ENCODE measurements at regions not wholly inside any gene's neighbourhood (a gene's known extent, or its start where the extent isn't known, plus 50 kb on each side); places are given as distances from the start of the nearest gene placed in this dataset.

GRCh38 chr5:154701181-154701580 lies 54.0 kb upstream of the LARP1 start (continued):
- TF ChIP-seq MAFF (IDR thresholded peaks at IDR 0.05; ENCODE audit: low read depth, low read length) (peak; percentile 100), FOXA3 (CRISPR knock-in tag; IDR thresholded peaks at IDR 0.05) (peak; percentile 65), HOMEZ (CRISPR knock-in tag; IDR thresholded peaks at IDR 0.05; ENCODE audit: low read depth) (no peak; the same call in 1 of the 2 replicates), ZSCAN22 (CRISPR knock-in tag; IDR thresholded peaks at IDR 0.05) (no peak), USF2 (IDR thresholded peaks at IDR 0.05; ENCODE audit: low read depth, low read length) (peak; percentile 62), USF2 (CRISPR knock-in tag; IDR thresholded peaks at IDR 0.05; ENCODE audit: borderline replicate concordance) (peak; percentile 62; the same call in 1 of the 2 replicates), TBX2 (CRISPR knock-in tag; IDR thresholded peaks at IDR 0.05; ENCODE audit: borderline replicate concordance) (0 out of 2 replicates have a peak, but pooled peaks have one; percentile 40), MAX (IDR thresholded peaks at IDR 0.05) (peak; percentile 14; the same call in 1 of the 2 replicates), XRCC5 (optimal IDR thresholded peaks at IDR 0.05; ENCODE audit: low read length) (peak; percentile 21), RCOR2 (CRISPR knock-in tag; IDR thresholded peaks at IDR 0.05) (no peak), ARID4A (CRISPR knock-in tag; IDR thresholded peaks at IDR 0.05; ENCODE audit: borderline replicate concordance) (0 out of 2 replicates have a peak, but pooled peaks have one; percentile 37), ZNF232 (CRISPR knock-in tag; IDR thresholded peaks at IDR 0.05; ENCODE audit: borderline replicate concordance) (peak; percentile 100), MAFG (CRISPR knock-in tag; IDR thresholded peaks at IDR 0.05) (peak; percentile 95), PREB (CRISPR knock-in tag; IDR thresholded peaks at IDR 0.05) (no peak), ZNF180 (CRISPR knock-in tag; IDR thresholded peaks at IDR 0.05; ENCODE audit: borderline replicate concordance, low read depth) (no peak), ZNF3 (CRISPR knock-in tag; IDR thresholded peaks at IDR 0.05) (no peak), BHLHE40 (IDR thresholded peaks at IDR 0.05; ENCODE audit: low read length) (peak; percentile 59; the same call in 1 of the 2 replicates), RAD51 (IDR thresholded peaks at IDR 0.05; ENCODE audit: borderline replicate concordance) (0 out of 2 replicates have a peak, but pooled peaks have one; percentile 8), SOX13 (IDR thresholded peaks at IDR 0.05) (no peak), SOX13 (CRISPR knock-in tag; conservative IDR thresholded peaks at IDR 0.05 in 1 of 2, IDR thresholded peaks at IDR 0.05 in 1 of 2) (peak in 1 of 2 experiments; percentile 43; a peak in 1 of 4 replicates), SAP130 (CRISPR knock-in tag; IDR thresholded peaks at IDR 0.05; ENCODE audit: low read depth) (peak; percentile 36; the same call in 1 of the 2 replicates), ZNF24 (IDR thresholded peaks at IDR 0.05) (no peak)
